Left renal pelvis (tissue), 4 donors: ENCODE measurements at regions not wholly inside any gene's neighbourhood (a gene's known extent, or its start where the extent isn't known, plus 50 kb on each side); places are given as distances from the start of the nearest gene placed in this dataset.

ENCODE experiments used
- DNase-seq, 4 donors: peaks; one replicate each; pipeline ENCODE4 v3.0.0-alpha.2; 2013; ENCODE audit warnings: low read depth in 4 of 4, low spot score in 3 of 4

DNA sequence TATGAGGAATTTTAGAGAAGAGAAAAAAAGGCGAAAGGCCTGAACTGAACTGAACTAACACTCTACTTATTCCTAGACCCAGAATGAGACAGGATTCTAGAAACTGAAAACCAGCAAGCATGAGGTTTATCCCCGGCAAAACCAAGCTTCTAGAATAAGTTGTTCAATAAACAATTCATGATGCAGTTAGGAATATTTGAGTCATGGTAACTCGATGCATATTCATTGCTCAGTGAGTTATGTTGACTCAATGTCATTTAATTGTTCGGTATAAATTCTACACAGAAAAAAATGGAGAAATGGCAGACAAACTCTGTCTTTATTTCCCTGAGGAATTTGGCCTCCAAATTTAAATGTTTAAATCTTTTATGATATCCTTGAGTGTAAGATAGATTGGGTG is 321.5 kb downstream of the SATB2 start:
- no peak for DNase-seq

DNA sequence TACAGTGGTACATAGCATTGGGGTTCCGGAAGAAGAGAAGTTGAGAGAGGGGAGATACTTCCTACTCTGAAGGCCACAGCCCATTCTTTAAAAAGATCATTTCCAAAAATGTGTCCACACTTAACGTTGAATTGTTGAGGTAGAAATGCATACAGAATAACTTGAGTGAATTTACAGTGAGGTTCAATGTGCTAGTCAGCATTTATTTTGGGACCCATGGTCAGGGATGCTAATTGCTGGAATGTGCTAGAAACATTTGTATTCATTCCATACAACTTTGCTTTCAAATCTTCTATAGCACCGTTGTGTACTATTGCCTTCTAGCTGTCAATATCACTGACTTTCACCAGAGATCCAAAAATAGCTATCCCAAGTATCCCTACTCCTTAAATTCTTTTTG is 325.9 kb downstream of the SATB2 start:
- no peak for DNase-seq

DNA sequence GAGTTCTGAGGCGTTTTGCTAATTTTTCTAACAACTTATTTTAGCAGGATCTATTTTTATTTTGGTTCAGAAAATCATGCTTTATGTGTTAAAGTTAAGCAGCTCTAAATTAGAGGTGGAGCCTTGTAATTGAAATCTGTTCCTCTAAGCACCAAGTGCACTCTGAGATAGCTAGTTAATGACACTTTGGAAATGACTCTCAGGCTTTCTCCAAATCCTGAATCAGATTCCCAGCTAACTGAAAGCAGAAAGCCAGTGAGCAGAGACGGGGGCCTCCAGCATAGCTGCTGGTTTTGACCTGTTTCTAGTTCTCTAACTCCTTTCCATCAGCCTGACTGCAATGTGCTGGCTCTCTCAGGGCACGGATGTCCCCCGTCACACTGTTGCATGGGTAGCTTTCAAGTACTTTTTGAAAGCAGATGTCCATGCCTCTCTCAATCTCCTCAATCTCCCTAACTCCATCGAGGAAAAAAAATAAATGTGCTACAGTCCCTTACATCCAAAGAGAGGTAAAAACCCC is 326.5 kb downstream of the SATB2 start:
- no peak for DNase-seq

DNA sequence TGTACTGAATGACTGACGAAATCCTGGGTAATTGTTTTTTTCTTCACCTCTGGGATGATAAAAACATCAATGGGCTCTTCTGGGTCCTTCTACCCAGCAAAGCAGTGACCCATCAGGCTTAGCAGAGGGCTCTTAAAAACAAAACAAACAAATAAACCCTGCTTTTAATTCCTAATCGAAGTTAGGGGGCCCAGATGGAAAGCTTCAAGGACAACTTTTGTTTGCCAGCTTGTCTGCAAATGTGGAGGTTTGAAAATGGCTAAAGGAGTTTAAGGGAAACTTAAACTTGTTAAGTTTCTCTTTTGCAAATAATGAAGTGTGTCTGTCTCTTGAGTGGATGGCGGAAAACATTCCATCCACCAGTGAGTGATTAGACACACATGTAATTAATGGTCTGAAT is 327.2 kb downstream of the SATB2 start:
- no peak for DNase-seq

DNA sequence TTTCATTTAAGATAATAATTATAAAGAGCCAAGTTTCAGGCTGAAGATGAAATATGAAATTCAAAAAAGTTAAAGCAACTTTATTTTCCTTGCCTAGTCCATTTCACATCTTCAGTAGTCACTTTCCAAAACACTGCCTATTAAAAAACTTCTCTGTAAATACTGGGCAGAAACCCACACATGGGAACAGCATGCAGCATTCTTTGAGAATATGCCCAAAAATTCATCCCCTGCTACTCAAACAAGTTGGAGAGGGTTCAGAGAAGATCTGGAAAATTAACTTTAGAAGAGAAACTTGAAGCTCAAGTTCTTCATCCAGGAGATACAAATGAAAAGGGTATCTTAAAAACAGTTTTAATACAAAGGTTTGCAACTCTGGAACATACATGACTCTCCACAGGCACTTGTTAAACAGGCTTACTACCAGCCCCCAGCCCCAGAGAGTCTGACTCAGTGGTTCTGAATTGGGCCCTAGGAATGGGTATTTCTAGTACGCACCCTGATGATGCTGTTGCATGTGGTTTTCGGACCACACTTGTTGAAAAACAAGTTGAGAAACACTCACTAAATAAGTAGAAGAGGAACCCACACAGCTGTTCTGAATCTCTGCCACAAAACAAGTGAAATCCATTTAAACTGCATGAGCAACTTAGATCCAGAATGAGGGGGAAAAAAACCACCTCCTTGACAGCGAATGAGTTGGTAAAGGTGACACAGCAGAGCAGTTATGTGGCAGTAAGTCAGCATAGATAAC is 329.1 kb downstream of the SATB2 start:
- DNase-seq: no peak

DNA sequence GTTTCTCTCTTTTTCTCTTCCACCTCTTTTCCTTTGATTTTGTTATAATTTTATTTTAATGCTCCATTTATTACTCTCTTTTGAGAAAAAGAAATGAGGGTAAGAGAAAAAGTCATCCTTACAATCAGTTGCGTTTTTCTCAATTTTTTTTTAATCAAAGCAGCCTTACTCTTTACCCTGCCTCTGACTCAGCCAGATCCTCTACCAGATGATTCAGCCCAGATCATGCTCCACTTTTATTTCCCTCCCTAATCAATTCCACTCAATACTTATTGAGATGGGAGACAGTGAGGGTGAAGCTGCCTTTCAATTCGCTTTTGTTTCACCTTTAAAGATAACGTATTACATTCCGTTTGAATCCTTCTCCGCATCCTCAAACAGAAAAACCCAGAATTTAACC is 337.9 kb downstream of the SATB2 start:
- no peak for DNase-seq

DNA sequence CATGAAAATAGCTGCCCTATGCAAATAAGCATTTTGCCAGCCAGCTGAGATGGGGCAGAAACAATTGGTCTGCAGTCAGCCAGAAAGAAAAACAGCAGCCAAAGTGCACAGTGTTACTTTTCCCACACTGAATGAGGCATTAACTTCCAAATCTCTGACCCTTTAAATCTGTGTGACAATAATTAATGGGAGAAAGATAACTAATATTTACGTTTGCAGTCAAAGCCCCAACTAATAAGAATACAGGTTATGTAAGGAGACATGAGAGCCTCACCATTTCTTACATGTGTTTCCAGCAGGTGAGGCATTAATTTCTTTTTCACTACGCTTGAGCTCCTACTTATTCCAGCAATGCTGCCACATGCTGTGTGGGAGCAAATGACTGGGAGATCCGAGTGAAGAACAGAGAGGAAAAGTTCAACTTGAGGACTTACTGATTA is 339.0 kb downstream of the SATB2 start:
- peak; percentile 20 to 44 (median 30) for DNase-seq

DNA sequence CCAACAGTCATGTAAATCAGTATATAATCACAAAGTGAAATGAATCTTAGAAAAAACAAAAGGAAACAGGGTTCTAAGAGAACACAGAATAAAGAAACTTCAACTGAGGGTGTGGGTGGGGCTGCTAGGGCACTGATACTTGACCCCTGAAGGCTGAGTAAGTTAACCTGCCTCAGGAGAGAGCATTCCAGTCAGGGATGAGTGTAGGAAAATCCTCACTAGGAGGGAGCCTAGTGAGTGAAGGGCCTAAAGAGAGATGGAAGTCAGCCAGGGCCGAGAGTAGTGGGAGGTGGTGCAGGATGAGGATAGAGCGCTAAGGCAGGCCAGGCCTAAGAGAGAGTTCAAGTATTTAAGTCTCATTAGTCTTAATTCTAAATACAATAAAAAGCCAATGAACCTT is 342.6 kb downstream of the SATB2 start:
- DNase-seq: no peak

DNA sequence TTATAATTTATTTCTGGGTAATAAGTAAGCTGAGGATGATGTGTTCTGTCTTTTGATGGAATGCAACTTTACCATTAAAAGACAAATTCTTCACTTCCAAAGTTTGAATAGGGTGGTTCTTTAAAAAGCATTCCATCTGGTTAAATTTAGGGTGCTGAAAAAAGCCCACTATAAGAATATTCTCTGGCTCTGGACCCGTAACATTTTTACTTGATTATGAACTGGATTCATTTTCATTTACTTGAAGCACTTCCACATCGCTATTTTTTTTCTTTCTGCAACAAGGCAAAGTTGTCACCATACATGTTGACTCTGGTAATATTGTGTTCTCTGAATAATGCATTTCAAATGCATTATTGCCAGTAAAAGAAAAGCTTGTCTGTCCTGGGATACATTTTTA is 344.6 kb downstream of the SATB2 start:
- no peak for DNase-seq

DNA sequence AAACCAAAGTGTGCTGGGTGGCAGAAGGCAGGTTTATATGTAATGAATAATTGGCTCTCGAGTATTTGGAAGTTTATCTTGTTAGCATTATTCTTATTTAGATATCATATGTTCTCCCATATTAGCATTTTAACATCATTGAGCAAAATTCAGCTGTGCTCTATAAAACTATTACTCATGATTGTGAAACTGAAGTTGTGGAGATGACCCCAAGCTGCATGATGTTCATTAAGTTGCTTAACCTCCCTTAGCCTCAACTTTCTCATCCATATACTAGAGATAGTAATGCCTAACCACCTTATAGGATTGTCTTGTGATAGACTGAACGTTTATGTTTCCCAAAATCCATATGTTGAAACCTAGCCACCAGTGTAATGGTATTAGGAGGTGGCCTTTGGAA is 346.3 kb downstream of the SATB2 start:
- no peak for DNase-seq

DNA sequence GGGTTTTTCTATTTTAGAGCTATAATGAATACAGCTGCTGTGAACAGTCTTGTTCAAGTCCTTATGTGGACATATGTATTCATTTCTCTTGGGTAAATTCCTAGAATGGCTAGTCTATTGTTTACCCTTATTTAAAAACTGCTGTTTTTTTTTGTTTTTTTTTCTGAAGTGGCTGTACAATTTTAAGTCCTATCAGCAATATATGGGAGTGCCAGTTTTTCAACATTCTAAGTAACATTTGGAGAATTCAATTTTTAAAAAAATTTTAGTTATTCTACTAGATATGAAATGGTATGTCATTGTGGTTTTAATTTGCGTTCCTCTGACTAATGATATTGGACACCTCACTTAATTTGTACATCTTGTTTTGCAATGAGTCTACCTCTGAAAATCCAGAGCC is 349.7 kb downstream of the SATB2 start:
- no peak for DNase-seq

DNA sequence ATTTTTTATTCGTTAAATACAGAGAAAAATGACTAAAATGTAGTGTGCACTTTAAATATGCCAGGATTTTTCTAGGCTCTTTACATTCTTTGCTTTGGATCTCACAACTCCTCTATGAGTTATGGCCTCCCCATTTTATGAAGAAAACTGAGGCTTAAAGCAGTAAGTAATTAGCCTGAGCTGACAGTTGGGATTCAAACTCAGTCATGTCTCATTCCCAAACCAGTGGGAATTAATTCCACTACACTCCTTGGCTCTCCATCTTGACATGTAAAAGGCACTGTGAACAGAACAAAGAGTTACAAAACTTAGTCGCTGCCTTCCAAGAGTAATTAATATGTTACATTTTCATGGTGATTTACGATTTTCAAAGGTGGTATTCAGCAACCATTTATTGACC is 351.9 kb downstream of the SATB2 start:
- no peak for DNase-seq

DNA sequence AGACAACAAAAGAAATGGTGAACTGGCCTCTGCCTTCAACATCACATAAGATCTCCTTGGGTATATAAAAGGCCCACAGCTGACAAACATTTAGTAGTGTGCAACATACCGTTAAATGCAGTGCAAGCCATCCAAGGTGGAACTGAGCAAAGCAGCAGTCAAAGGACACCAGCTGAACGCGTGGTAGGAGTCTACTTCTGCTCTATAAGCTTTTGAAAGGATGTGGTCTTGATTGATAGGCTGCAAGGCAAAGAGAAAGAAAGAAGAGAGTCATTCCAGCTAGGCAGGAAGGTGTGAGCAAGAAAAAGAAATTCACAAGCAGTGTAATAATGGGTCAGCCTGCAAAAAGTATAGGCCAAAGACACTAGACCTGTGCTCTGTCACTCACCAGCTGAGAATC is 356.3 kb downstream of the SATB2 start:
- no peak for DNase-seq

DNA sequence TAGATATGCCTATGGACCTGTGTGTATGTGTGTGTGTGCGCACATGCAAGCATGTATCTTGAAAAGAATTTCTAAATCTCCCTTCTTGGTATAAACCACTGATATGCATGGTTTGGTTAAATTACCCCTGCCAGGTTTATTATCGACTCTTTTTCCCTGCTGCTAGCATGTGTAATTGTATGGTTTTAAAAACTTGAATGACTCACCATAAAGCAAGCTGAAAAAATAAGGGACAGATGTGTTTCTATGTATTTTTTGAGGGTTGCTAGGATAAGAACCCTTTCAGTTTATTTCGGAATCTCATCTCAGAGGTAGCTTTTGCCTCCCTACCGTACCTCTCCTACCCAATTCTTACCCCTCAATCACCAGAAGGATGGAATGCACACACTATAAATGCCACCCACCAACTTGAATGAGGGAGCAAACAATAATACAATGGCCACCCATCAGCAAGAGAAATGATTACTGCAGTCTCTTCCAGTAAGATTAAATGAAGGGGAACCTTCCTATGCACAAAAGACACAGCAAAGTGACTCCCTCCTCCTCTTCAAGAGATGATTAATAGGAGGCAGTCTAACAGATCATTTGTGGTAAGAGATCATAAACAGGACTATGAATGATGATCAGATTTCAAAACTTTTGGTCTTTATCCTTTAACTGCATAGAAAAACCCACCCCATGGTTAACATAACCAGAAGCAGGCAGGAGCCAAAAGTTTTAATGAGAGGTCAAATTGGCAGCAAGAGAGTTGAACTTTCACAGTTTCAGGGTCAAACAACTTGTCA is 357.2 kb downstream of the SATB2 start:
- DNase-seq: no peak

DNA sequence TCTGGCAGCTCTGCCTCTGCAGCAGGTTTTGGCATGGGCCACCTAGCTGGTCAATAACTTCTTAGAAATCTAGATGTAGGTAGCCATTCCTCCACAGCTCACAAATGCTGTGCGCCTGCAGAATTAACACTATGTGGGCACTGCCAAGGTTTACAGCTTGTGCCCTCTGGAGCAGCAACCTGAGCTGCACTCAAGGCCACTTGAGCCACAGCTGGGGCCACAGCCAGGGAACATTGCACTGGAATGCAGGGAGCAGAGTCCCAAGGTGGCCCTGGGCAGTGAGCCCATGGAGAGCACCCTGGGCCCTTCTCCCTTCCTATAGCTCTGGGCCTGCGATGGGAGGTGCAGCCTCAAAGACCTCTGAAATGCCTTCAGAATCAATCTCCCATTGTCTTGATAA is 365.3 kb downstream of the SATB2 start:
- DNase-seq: no peak

DNA sequence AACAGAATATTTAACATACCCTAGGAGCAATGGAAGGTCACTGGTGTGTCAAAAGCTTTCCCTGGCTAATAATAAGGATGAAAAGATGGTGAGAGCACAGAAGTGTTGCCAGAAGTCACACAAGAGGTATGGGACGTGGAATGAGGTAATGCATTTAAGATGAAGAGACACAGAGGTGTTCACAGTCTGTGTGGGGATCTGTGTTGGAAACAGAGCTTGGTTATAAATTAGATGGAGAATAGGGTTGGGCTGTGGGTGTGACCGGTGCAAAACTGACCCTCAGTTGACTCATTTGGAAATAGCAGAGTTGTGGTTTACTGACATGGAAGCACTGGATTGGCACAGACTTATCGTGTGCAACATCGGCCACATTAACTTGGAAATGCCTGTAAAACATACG is 372.5 kb downstream of the SATB2 start:
- no peak for DNase-seq

DNA sequence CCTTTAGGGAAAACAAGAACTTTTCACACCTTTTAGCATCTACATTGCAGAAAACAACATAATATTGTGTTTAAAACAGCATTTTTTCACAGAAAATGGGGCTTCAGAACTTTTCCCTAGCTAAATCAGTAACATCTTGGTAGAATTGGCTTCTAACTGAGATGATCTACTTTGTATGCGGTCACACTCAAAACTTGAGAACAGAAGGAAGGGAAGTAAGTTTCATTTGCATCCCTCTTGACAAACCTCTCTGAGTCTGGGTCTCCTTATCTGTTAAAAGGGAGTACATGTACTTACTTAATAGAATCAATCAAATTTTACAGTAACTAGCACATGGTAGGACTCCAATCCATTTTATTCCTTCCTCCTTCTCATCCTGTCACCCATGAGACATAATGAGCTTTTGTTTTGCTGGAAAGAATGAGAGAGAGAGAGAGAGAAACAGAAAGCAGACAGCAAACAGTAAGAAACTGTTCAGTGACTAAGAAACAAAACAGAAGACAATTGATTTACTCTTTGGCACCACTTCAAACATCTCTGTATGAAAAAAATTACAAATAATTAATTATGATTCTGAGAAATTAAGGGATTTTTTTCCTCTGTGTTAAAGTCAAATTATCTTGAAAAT is 387.3 kb downstream of the SATB2 start:
- no peak for DNase-seq

DNA sequence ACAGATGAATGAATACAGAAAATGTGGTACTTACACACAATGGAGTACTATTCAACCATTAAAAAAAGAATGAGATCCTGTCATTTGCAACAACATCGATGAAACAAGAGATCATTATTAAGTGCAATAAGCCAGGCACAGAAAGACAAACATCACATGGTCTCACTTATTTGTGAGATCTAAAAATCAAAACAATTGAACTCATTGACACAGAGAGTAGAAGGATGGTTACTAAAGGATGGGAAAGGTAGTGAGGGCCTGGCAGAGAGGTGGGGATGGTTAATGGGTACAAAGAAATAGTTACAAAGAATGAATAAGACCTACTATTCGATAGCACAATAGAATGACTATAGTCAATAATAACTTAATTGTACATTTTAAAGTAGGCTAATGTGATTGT is 393.5 kb downstream of the SATB2 start:
- no peak for DNase-seq

DNA sequence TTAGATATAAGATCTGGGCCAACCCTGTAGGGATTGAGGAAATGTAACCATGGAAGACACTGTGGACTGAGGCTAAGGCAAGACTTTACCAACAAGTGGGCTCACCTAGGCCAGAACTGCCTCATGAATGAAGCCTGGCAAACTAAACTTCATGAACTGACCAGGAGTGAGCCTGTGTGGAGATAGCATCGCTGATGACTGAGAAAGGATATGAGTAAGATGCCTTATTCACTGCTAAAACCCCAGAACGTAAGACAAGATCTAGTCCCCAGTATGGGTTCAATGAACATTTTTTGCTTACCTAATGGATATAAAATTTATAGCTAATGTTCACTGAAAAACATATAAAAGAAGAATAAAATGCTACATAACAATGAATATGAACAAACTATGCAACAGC is 399.8 kb downstream of the SATB2 start:
- no peak for DNase-seq

DNA sequence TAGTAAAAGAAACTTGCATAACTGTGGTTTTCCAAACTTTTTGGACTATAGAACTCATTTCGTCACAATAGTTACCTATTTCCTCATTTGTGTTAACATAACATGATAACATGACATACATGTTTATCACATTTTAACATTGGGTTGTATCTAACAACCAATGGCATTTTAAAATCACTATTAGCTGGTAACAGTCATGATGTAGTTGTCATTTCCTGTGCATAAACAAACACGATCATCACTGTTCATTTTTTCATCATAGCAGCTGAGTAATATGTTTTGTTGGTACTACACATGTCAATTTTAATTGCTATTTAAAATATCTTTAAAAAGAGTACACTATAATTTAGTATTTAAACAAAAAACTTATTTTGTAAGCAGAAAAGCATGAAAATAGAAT is 402.4 kb downstream of the SATB2 start:
- DNase-seq: no peak

DNA sequence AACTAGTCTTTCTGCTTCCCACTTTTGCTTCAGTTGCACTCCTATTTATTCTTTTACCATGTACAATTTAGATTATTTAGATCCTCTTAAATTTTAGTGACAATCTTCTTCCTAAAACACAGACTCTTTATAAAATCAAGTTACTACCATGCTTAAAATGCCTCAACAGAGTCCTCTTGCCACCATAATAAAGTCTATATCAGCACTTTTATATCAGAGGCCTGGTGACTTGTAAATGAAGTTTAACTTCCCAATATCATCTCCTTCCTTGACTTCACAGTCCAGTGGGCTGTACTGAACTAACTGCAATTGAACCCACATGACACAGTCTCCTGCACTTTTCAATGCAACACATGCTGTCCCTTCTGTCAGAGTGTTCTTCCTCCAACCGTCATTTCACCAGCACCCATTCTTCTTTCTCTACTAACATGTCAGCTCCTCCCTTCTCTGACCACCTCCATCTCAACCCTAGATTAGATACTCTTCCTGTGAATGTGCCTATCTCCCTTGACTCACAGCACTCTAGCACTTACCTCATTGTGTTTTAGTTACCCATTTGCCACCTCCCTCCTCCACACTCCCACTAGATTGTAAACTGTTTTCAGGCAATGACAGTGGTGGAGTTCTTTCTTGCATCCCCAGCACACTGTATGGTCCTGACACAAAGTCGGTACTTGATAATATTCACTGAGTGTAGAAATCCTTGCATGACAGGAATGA is 414.9 kb downstream of the SATB2 start:
- DNase-seq: no peak
